Breast epithelium (tissue), 3 donors: ENCODE measurements at regions not wholly inside any gene's neighbourhood (a gene's known extent, or its start where the extent isn't known, plus 50 kb on each side); places are given as distances from the start of the nearest gene placed in this dataset.

Source experiments
- CTCF ChIP-seq, 3 donors: fragments of 450-650 bp; IDR thresholded peaks; one replicate each; pipeline ENCODE4 v1.5.1; 2016 to 2017; ENCODE audit warnings: antibody characterized with exemption in 3 of 3, mild to moderate bottlenecking in 3 of 3, moderate library complexity in 3 of 3
- POLR2A ChIP-seq: fragments of 450-650 bp; IDR thresholded peaks from one replicate; pipeline ENCODE4 v1.6.1; 2016; ENCODE audit warnings: antibody characterized with exemption, mild to moderate bottlenecking, moderate library complexity
- POLR2AphosphoS5 ChIP-seq, 3 donors: sonication (generic); formaldehyde crosslinking; IDR thresholded peaks; one replicate each; pipeline ENCODE4 v1.6.1; 2017; ENCODE audit warnings: antibody characterized with exemption in 3 of 3

GRCh38 chr12:91980389-91980821 is 165.2 kb downstream of the BTG1 start:
- TF ChIP-seq POLR2AphosphoS5 (IDR thresholded peaks at IDR 0.05), result no peak
- no peak for TF ChIP-seq CTCF (IDR thresholded peaks at IDR 0.05)
- TF ChIP-seq POLR2A, result no peak
